Suprapubic skin (tissue), 4 donors: ENCODE measurements at regions not wholly inside any gene's neighbourhood (a gene's known extent, or its start where the extent isn't known, plus 50 kb on each side); places are given as distances from the start of the nearest gene placed in this dataset.
"Not testable (repeated sequence)": the region's sequence is repeated elsewhere in the genome, so short reads cannot be mapped to it uniquely, and the experiment has no call there.

Experiments
- DNase-seq, 2 donors: peaks; one replicate each; pipeline ENCODE4 v3.0.0-alpha.2; 2019; ENCODE audit warnings: low spot score in 2 of 2
- H3K27ac ChIP-seq: fragments of 200-600 bp; sonication (generic); one replicate; pipeline ENCODE4 v1.5.1; 2019
- H3K27me3 ChIP-seq: fragments of 200-600 bp; sonication (generic); one replicate; pipeline ENCODE4 v1.5.1; 2019
- H3K36me3 ChIP-seq: fragments of 200-600 bp; sonication (generic); one replicate; pipeline ENCODE4 v1.5.1; 2019
- H3K4me1 ChIP-seq: fragments of 200-600 bp; sonication (generic); one replicate; pipeline ENCODE4 v1.5.1; 2019
- H3K4me3 ChIP-seq: fragments of 200-600 bp; sonication (generic); one replicate; pipeline ENCODE4 v1.5.1; 2019; ENCODE audit warnings: mild to moderate bottlenecking
- H3K9me3 ChIP-seq: fragments of 200-600 bp; sonication (generic); one replicate; pipeline ENCODE4 v1.5.1; 2019
- CTCF ChIP-seq, 2 donors: fragments of 200-600 bp in 1 of 2; fragments of 450-650 bp in 1 of 2; sonication (generic) in 1 of 2; IDR thresholded peaks; one replicate each; pipeline ENCODE4 v1.5.1; 2016 to 2019; ENCODE audit warnings: antibody characterized with exemption in 2 of 2, mild to moderate bottlenecking in 1 of 2, moderate library complexity in 1 of 2
- EP300 ChIP-seq: sonication (generic); formaldehyde crosslinking; IDR thresholded peaks from one replicate; pipeline ENCODE4 v1.6.1; 2017; ENCODE audit warnings: antibody characterized with exemption
- POLR2A ChIP-seq, 2 donors: fragments of 450-650 bp; IDR thresholded peaks; one replicate each; pipeline ENCODE4 v1.6.1; 2017; ENCODE audit warnings: antibody characterized with exemption in 2 of 2, mild to moderate bottlenecking in 2 of 2, moderate library complexity in 2 of 2
- POLR2AphosphoS5 ChIP-seq, 3 donors: sonication (generic); formaldehyde crosslinking; IDR thresholded peaks; one replicate each; pipeline ENCODE4 v1.6.1; 2017; ENCODE audit warnings: antibody characterized with exemption in 3 of 3
- WGBS: methylation state at CpG from one replicate; pipeline ENCODE4 v1.1.5; 2018; 5-methylcytosine and 5-hydroxymethylcytosine counted together

- Histone ChIP-seq H3K36me3 (no peaks in the 10 kb centered on the region), H3K27ac (no peak overlapping the region), H3K4me3 (no peak overlapping the region), H3K27me3 (no peaks in the 10 kb centered on the region), H3K9me3 (no peaks in the 10 kb centered on the region), H3K4me1 (no peaks in the 10 kb centered on the region)
- TF ChIP-seq POLR2A (IDR thresholded peaks at IDR 0.05) (no peak), POLR2AphosphoS5 (IDR thresholded peaks at IDR 0.05) (no peak), CTCF (IDR thresholded peaks at IDR 0.05) (no peak), EP300 (no peak)
- WGBS, result 64% methylated on average over 2 of the region's 2 CpGs
- DNase-seq, result no peak
These were observed 54.4 kb upstream of the BMP4 start for GRCh38 chr14:54010981-54011380.

DNA sequence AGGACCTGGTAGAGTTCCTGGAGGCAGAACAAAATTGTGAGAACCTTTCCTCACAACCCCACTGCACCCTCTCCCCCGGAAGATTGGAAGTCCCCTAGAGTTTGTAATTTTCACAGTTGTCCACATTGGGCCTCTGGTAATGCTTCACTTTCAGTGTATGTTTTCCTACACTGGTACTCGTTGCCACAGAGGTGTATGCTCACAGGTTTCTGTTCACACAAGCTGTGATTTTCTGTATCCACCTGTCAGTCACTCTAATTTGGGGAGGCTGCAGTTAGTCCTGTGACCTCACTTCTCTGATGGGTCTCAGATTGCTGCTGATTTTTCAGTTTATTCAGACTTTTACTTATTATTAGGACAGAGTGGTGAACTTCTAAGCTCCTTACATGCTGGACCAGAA lies 66.4 kb upstream of the BMP4 start:
- H3K36me3 ChIP-seq, result no peaks in the 10 kb centered on the region
- no peaks in the 10 kb centered on the region for H3K9me3 ChIP-seq
- no peaks in the 10 kb centered on the region for H3K27me3 ChIP-seq
- 79% methylated on average over 2 of the region's 2 CpGs for WGBS
- TF ChIP-seq POLR2A (IDR thresholded peaks at IDR 0.05) (no peak), CTCF (IDR thresholded peaks at IDR 0.05) (no peak), POLR2AphosphoS5 (IDR thresholded peaks at IDR 0.05) (no peak), EP300 (no peak)
- no peak overlapping the region for H3K27ac ChIP-seq
- no peak overlapping the region for H3K4me3 ChIP-seq
- DNase-seq, result no peak
- H3K4me1 ChIP-seq, result no peaks in the 10 kb centered on the region

GRCh38 chr14:54025661-54026060 lies 69.0 kb upstream of the BMP4 start:
- TF ChIP-seq CTCF (IDR thresholded peaks at IDR 0.05) (no peak), EP300 (no peak), POLR2AphosphoS5 (IDR thresholded peaks at IDR 0.05) (no peak), POLR2A (IDR thresholded peaks at IDR 0.05) (no peak)
- DNase-seq, result no peak
- 93% methylated on average over 1 of the region's 1 CpG for WGBS
- no peaks in the 10 kb centered on the region for H3K4me1 ChIP-seq
- H3K27ac ChIP-seq, result no peak overlapping the region
- H3K9me3 ChIP-seq, result no peaks in the 10 kb centered on the region
- no peak overlapping the region for H3K4me3 ChIP-seq
- H3K36me3 ChIP-seq, result no peaks in the 10 kb centered on the region
- H3K27me3 ChIP-seq, result no peaks in the 10 kb centered on the region

GRCh38 chr14:54026671-54027070 lies 70.0 kb upstream of the BMP4 start:
- Histone ChIP-seq H3K27me3 (no peaks in the 10 kb centered on the region), H3K4me3 (no peak overlapping the region), H3K27ac (no peak overlapping the region), H3K4me1 (no peaks in the 10 kb centered on the region), H3K9me3 (no peaks in the 10 kb centered on the region), H3K36me3 (no peaks in the 10 kb centered on the region)
- no peak for DNase-seq
- 87% methylated on average over 2 of the region's 2 CpGs for WGBS
- TF ChIP-seq POLR2A (IDR thresholded peaks at IDR 0.05) (no peak), POLR2AphosphoS5 (IDR thresholded peaks at IDR 0.05) (no peak), EP300 (no peak), CTCF (IDR thresholded peaks at IDR 0.05) (no peak)

GRCh38 chr14:54030996-54031395 lies 74.4 kb upstream of the BMP4 start:
- 88% methylated on average over 1 of the region's 1 CpG for WGBS
- not testable (repeated sequence) for H3K27ac ChIP-seq, H3K4me1 ChIP-seq, DNase-seq, H3K36me3 ChIP-seq, H3K27me3 ChIP-seq, H3K4me3 ChIP-seq
- peaks cover 12% of the 10 kb centered on the region for H3K9me3 ChIP-seq

DNA sequence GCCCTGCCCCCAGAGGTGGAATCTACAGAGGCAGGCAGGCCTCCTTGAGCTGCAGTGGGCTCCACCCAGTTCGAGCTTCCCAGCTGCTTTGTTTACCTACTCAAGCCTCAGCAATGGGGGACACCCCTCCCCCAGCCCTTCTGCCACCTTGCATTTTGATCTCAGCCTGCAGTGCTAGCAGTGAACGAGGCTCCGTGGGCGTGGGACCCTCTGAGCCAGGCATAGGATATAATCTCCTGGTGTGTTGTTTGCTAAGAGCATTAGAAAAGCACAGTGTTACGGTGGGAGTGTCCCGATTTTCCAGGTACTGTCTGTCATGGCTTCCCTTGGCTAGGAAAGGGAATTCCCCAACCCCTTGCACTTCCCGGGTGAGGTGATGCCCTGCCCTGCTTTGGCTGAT lies 76.7 kb upstream of the BMP4 start:
- peaks cover 12% of the 10 kb centered on the region for H3K9me3 ChIP-seq
- DNase-seq, result not testable (repeated sequence)
- WGBS, result 89% methylated on average over 7 of the region's 7 CpGs

More for the DNA sequence above, 76.7 kb upstream of the BMP4 start:
- H3K36me3 ChIP-seq, H3K27ac ChIP-seq, H3K27me3 ChIP-seq, H3K4me1 ChIP-seq, H3K4me3 ChIP-seq: not testable (repeated sequence)
